ENCODE measurements at regions not wholly inside any gene's neighbourhood (a gene's known extent, or its start where the extent isn't known, plus 50 kb on each side); places are given as distances from the start of the nearest gene placed in this dataset.

DNA sequence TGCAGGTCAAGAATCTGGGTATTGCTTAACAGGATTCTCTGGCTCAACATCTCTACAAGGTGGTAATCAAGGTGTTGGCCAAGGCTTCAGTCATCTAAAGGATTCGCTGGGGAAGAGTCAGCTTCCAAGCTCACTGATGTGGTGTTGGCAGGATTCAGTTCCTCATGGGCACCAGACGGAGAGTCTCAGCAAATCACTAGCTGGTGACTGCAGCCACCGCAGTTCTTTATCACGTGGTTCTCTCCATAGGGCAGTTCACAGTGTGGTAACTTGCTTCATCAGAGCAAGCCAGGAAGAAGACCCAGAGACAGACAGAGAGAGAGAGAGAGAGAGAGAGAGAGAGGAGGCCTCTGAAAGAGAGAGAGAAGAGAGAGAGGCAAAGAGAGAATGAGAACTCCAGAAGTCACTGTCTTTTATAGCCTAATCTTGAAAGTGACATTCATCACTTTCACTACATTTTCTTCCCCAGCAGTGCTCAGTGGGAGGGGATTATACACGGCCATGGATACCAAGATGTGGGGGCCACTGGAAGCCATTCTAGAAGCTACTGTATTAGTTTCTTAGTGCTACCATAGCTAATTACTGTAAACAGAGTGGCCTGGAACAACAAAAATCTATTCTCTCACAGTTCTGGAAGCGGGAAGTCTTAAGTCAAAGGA is 109.2 kb upstream of the SMIM23 start:
- Mint-ChIP-seq H3K36me3 (no peaks in the 10 kb centered on the region), H3K9me3 (no peaks in the 10 kb centered on the region), H3K4me3 (no peak overlapping the region), H3K4me1 (no peaks in the 10 kb centered on the region), H3K27ac (no peak overlapping the region), H3K27me3 (ENCODE audit: low read depth in 2 of 2) (peaks cover 18 to 58% of the 10 kb centered on the region in 2 donors)
- ATAC-seq (no peak), DNase-seq (no peak)
- TF ChIP-seq, protein P1, sequence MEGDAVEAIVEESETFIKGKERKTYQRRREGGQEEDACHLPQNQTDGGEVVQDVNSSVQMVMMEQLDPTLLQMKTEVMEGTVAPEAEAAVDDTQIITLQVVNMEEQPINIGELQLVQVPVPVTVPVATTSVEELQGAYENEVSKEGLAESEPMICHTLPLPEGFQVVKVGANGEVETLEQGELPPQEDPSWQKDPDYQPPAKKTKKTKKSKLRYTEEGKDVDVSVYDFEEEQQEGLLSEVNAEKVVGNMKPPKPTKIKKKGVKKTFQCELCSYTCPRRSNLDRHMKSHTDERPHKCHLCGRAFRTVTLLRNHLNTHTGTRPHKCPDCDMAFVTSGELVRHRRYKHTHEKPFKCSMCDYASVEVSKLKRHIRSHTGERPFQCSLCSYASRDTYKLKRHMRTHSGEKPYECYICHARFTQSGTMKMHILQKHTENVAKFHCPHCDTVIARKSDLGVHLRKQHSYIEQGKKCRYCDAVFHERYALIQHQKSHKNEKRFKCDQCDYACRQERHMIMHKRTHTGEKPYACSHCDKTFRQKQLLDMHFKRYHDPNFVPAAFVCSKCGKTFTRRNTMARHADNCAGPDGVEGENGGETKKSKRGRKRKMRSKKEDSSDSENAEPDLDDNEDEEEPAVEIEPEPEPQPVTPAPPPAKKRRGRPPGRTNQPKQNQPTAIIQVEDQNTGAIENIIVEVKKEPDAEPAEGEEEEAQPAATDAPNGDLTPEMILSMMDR (IDR thresholded peaks at IDR 0.05), result no peak
- Histone ChIP-seq H3K27me3 (ENCODE audit: control insufficient read depth, insufficient read depth, low read length) (no peaks in the 10 kb centered on the region), H3K36me3 (ENCODE audit: control insufficient read depth, insufficient read depth, low read length) (no peaks in the 10 kb centered on the region), H3K27ac (ENCODE audit: low read length) (no peak overlapping the region), H3K4me1 (ENCODE audit: control insufficient read depth, insufficient read depth, low read length) (no peaks in the 10 kb centered on the region), H3K9me3 (ENCODE audit: control insufficient read depth, insufficient read depth, low read length) (no peaks in the 10 kb centered on the region), H3K4me3 (ENCODE audit: low read length) (no peak overlapping the region)
- intact Hi-C loops (cut with micrococcal nuclease), result no loop called here
- WGBS (ENCODE audit: insufficient coverage), result 80% methylated on average over 6 of the region's 6 CpGs

DNA sequence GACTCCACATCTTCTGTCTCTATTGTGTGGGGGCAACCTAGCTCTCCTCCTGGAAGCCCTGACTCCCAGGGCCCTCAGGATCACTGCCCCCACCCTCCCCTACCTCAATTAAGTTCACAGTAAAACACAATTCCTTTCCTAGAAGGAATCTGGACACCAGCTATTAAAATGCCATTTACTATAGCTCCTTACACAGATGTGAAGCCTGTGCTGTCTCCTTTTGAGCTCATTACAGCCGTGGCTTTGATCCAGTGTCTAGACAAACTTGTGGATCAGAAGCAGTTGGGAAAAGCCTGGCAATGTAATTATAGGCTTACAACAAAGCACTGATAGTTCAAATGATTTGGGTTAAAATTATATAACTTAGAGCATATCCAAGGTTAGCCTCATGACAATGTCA is 107.0 kb upstream of the SMIM23 start:
- Mint-ChIP-seq H3K36me3 (no peaks in the 10 kb centered on the region), H3K4me1 (no peaks in the 10 kb centered on the region), H3K4me3 (no peak overlapping the region), H3K27me3 (ENCODE audit: low read depth in 2 of 2) (peaks cover 27 to 58% of the 10 kb centered on the region in 2 donors), H3K27ac (no peak overlapping the region), H3K9me3 (no peaks in the 10 kb centered on the region)
- no peak for ATAC-seq
- Histone ChIP-seq H3K9me3 (ENCODE audit: control insufficient read depth, insufficient read depth, low read length) (no peaks in the 10 kb centered on the region), H3K36me3 (ENCODE audit: control insufficient read depth, insufficient read depth, low read length) (no peaks in the 10 kb centered on the region), H3K27me3 (ENCODE audit: control insufficient read depth, insufficient read depth, low read length) (no peaks in the 10 kb centered on the region), H3K4me3 (ENCODE audit: low read length) (no peak overlapping the region), H3K4me1 (ENCODE audit: control insufficient read depth, insufficient read depth, low read length) (no peaks in the 10 kb centered on the region), H3K27ac (ENCODE audit: low read length) (no peak overlapping the region)
- WGBS (ENCODE audit: insufficient coverage), result 78% methylated on average over 1 of the region's 1 CpG
- no peak for DNase-seq
- TF ChIP-seq, protein P1 (IDR thresholded peaks at IDR 0.05), result no peak
- intact Hi-C loops (cut with micrococcal nuclease), result no loop called here

DNA sequence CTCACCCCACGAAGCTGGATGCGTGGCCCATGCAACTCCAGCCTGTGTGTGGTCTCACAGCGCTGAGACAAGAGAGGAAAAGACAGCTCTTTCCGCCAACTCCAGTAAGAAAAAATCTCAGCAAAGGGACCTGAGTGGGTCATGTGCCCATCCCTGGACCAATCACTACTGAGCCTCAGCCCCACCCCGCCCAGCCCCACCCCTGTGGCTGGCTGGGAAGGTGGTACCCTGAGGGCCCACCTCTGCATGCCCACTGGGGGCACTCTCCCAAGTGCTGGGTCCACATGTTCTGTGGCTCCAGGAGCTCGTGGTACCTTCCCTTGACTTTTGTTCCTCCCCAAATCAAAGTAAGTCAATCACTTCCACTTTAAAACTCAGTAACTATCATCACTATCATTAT is 105.1 kb upstream of the SMIM23 start:
- no peaks in the 10 kb centered on the region for H3K9me3 Mint-ChIP-seq
- H3K4me3 ChIP-seq (ENCODE audit: low read length), result no peak overlapping the region
- no peaks in the 10 kb centered on the region for H3K4me1 ChIP-seq (ENCODE audit: control insufficient read depth, insufficient read depth, low read length)
- no peaks in the 10 kb centered on the region for H3K27me3 ChIP-seq (ENCODE audit: control insufficient read depth, insufficient read depth, low read length)
- no peaks in the 10 kb centered on the region for H3K4me1 Mint-ChIP-seq
- DNase-seq (no peak), ATAC-seq (no peak)
- no peaks in the 10 kb centered on the region for H3K36me3 ChIP-seq (ENCODE audit: control insufficient read depth, insufficient read depth, low read length)
- H3K27ac ChIP-seq (ENCODE audit: low read length), result no peak overlapping the region
- no peaks in the 10 kb centered on the region for H3K9me3 ChIP-seq (ENCODE audit: control insufficient read depth, insufficient read depth, low read length)
- TF ChIP-seq, protein P1 (IDR thresholded peaks at IDR 0.05), result no peak
- no peaks in the 10 kb centered on the region for H3K36me3 Mint-ChIP-seq
- no peak overlapping the region for H3K27ac Mint-ChIP-seq
- WGBS (ENCODE audit: insufficient coverage), result 85% methylated on average over 6 of the region's 6 CpGs
- no peak overlapping the region for H3K4me3 Mint-ChIP-seq
- intact Hi-C loops (cut with micrococcal nuclease), result no loop called here
- H3K27me3 Mint-ChIP-seq (ENCODE audit: low read depth in 2 of 2), result peaks cover 22 to 43% of the 10 kb centered on the region in 2 donors

DNA sequence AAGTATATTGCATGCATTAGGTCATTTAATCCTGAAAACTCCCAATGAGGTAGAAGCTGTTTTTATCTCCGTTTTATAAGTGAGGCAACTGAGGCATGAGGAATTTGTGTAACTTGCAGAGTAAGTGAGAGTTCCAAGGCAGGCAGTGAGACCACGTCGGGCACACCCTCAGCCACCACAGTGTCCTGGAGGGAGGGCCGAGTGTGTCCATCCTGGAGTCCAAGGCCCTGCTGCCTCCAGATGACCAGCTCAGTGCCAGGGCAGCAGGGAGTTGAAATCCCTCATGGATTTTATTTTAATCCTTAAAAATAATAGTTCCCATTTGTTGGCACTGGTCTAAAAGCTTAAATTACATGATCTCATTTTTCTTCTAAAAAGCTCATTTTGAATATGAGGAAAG is 104.6 kb upstream of the SMIM23 start:
- H3K9me3 ChIP-seq (ENCODE audit: control insufficient read depth, insufficient read depth, low read length), result no peaks in the 10 kb centered on the region
- no peak overlapping the region for H3K27ac ChIP-seq (ENCODE audit: low read length)
- TF ChIP-seq, protein P1 (IDR thresholded peaks at IDR 0.05), result no peak
- Mint-ChIP-seq H3K27me3 (ENCODE audit: low read depth in 2 of 2) (peaks cover 22 to 42% of the 10 kb centered on the region in 2 donors), H3K36me3 (no peaks in the 10 kb centered on the region), H3K4me3 (no peak overlapping the region), H3K27ac (no peak overlapping the region), H3K9me3 (no peaks in the 10 kb centered on the region), H3K4me1 (no peaks in the 10 kb centered on the region)
- no peaks in the 10 kb centered on the region for H3K36me3 ChIP-seq (ENCODE audit: control insufficient read depth, insufficient read depth, low read length)
- no peaks in the 10 kb centered on the region for H3K4me1 ChIP-seq (ENCODE audit: control insufficient read depth, insufficient read depth, low read length)
- DNase-seq (no peak), ATAC-seq (no peak)
- no peak overlapping the region for H3K4me3 ChIP-seq (ENCODE audit: low read length)
- H3K27me3 ChIP-seq (ENCODE audit: control insufficient read depth, insufficient read depth, low read length), result no peaks in the 10 kb centered on the region
- 90% methylated on average over 4 of the region's 4 CpGs for WGBS (ENCODE audit: insufficient coverage)
- intact Hi-C loops (cut with micrococcal nuclease), result no loop called here
